Astrocyte of the hippocampus (primary cell): ENCODE measurements at regions not wholly inside any gene's neighbourhood (a gene's known extent, or its start where the extent isn't known, plus 50 kb on each side); places are given as distances from the start of the nearest gene placed in this dataset.

ENCODE experiments used
- DNase-seq: peaks from one replicate; pipeline ENCODE4 v3.0.0; 2011; ENCODE audit warnings: low read depth, low spot score

- no peak for DNase-seq
Observed at GRCh38 chr5:135235551-135236227, 163.3 kb downstream of the MACROH2A1 start.

- no peak for DNase-seq
Observed at GRCh38 chr5:135234666-135235401, 164.2 kb downstream of the MACROH2A1 start.

- no peak for DNase-seq
Observed at GRCh38 chr5:135234242-135234641, 164.8 kb downstream of the MACROH2A1 start.

DNA sequence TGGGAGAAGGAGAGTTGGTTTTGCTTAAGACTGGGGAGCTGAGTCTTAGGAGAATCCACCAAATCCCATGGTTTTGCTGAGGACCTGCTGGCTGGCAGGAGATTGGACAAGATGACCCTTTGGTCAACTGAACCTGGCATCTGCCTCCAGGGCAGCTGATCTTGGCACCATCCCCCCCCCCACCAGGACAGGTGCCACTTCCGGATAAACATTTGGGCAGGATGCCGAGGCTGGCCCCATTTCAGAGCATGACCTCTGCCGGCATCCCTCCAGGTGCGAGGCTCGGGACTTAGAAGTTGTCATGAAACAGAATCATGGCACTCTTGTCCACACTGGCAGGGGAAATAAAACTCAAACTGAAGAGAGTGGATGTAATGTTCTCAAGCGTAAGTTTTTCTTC, 165.6 kb downstream of the MACROH2A1 start:
- DNase-seq = no peak

GRCh38 chr5:135232958-135233357, 166.1 kb downstream of the MACROH2A1 start:
- DNase-seq = peak; percentile 78

- no peak for DNase-seq
Observed at GRCh38 chr5:135231289-135231688, 167.7 kb downstream of the MACROH2A1 start.

GRCh38 chr5:135230251-135230925, 168.6 kb downstream of the MACROH2A1 start:
- DNase-seq = peak; percentile 85

DNA sequence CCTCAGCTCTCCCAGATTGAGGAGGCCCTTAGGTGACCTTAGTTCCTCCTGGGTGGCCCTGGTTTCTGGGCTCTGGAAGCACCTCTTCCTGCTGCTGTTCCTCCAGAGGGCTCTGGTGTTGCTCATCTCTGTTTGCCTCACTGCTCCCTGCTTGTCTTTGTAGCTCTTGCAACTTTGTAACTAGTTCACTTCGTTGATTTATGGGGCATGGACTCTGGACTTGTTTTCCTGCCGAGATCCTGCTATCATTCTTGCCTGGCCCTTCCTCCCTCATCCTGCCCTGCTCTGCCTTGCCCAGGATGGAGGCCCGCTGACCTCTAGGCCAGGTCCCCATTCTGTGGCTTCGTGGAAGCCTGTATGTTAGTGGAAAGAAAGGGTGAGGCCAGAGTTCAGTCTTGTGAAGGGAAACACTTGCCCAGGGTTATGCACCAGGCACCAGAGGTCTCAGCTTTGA, 169.3 kb downstream of the MACROH2A1 start:
- DNase-seq = no peak

DNA sequence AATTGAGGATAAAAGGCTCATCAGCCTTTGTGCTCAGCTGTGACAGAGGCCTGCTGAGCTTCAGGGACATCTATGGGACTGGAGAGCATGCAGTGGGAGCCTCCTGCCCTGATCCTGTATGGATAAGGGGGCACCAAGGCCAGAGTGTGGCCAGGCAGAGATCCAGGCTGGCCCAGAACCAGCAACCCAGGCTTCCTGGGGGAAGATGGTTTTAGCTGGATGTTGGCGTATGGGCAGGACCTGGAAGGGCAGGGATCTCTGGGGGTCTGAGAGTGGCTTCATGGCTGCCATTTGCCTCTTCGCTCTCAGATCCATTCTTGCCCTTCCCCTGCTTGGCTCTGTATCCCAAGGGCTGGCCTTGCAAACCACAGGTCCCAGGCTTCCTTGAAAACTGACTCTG, 169.9 kb downstream of the MACROH2A1 start:
- DNase-seq = no peak

DNA sequence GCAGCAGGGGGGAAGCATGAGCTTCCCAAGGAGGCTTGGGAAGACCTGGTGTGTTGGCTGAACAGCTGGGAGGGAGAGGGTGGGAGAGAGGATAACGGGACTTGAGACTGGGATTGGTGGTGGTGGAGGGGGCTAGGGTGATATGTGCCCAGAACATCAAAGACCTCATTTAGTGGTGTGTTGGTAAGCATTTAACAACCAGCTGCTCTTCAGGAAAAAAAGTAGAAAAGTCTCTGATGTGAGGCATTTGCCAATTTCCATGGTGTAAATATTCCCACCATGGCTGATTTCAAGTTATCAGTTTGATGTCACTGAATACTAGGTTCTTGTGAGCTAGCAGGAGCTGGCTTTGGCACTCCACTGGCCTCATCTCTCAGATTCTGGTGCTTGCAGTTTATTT, 170.8 kb downstream of the MACROH2A1 start:
- DNase-seq = no peak

DNA sequence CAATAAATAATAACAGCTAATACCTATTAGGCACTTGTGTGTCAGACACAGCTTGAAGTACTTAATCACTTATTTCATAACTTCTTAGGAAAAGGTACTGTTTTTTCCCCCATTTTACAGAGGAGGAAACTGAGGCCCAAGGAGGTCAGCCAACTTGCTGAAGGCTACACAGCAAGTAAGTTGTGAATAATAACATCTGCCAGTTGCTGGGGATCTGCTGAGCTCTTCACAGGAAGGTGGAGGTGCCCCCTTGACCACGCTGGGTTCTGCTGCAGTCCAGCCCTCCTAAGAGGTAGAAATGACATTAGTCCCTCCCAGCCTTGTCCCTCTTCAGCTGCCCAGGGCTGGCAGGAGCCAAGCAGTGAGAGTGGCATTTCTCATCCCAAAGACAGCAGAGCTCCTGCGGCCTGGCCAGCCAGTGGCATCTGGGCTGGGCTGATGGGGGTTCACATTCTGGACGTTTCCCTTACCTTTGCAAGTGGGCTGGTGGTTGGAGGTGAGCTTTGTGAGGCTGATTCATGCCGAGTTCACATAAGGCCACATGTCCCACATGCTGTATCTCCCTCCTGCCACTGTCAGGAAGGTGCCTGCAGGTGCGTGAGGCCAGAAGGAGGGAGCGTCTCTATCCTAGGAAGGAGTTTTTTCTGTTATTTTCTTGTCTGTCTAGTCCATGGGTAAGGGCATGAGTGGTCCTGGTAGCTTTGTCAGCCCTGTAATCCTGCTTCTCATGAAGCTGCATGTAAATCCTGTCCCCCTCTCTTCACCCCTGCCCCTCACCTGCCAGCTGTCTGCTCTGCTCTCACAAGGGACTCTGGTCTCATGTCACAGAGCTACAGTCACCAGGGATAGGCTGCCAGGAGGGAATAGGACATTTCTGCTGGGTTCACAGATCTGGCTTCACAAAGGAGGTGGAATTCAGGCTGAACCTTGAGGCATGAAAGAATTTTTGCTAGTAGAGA, 171.7 kb downstream of the MACROH2A1 start:
- DNase-seq = no peak

GRCh38 chr5:135225856-135226560, 173.0 kb downstream of the MACROH2A1 start:
- DNase-seq = no peak

GRCh38 chr5:135223891-135224625, 175.0 kb downstream of the MACROH2A1 start:
- no peak for DNase-seq

GRCh38 chr5:135223404-135223803, 175.6 kb downstream of the MACROH2A1 start:
- no peak for DNase-seq

GRCh38 chr5:135222771-135223170, 176.3 kb downstream of the MACROH2A1 start:
- DNase-seq = no peak

DNA sequence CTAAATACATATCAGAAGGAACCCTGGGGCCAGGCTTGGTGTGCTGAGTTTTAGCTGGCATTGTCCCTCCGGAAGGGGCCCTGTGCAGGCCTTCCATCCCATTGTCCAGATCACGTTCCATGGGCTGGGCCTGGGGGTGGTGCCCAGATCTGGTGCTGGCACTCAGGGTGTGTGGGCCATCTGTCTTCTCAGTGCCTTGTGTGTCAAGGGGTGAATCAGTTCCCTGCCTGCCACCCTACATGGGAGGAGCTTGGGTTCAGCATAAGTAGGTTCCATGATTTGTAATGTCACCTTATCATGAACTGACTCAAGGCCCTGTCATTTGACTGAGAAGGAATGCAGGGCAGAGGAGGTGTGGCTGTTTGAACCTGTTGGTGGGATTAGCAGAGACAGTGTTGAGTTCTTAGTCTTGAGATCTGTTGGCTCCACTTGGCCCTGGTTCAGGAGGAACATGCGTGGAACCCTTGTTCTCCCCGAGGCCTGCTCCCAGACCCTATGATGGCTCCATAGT, 176.8 kb downstream of the MACROH2A1 start:
- no peak for DNase-seq

DNA sequence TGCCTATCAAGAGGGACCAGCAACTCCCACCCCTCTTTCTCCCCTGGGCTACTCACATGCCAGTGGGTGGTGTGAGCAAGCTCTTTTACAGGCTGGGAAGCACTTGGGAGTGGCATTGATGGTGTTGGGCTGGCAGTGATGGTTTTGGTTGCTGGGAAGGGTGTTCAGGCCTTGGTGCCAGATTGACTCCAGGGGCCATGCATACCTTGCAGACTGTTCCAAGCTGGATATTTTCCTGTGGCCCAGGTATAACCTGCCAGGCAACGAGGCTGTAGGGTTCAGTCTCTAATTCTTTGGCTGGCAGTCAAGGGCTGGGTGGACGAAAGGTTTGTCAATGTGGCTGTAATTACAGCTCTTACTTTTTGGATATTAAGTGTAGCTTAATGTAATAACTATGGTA, 177.3 kb downstream of the MACROH2A1 start:
- no peak for DNase-seq

- DNase-seq = no peak
Observed at GRCh38 chr5:135221187-135221473, 177.9 kb downstream of the MACROH2A1 start.

GRCh38 chr5:135220394-135221186, 178.4 kb downstream of the MACROH2A1 start:
- DNase-seq = no peak
